H1 (cell line): ENCODE measurements at regions not wholly inside any gene's neighbourhood (a gene's known extent, or its start where the extent isn't known, plus 50 kb on each side); places are given as distances from the start of the nearest gene placed in this dataset.
"Not testable (repeated sequence)": the region's sequence is repeated elsewhere in the genome, so short reads cannot be mapped to it uniquely, and the experiment has no call there.

Experiments used
- EP300 ChIP-seq, 2 experiments: IDR thresholded peaks; 1 replicate in 1 of 2; 2 replicates in 1 of 2; pipeline ENCODE4 v1.6.1; 2011 to 2012; ENCODE audit warnings: low read depth in 2 of 2, low read length in 2 of 2, mild to moderate bottlenecking in 2 of 2, borderline replicate concordance in 1 of 2, inconsistent platforms in 1 of 2, moderate library complexity in 1 of 2
- EZH2 ChIP-seq: fragments of 200-600 bp; sonication (generic); IDR thresholded peaks from 2 replicates; pipeline ENCODE4 v1.7.1; 2012; ENCODE audit warnings: low read depth, mild to moderate bottlenecking, moderate library complexity, low read length, inconsistent platforms; ENCODE audit not compliant: severe bottlenecking
- NRF1 ChIP-seq: IDR thresholded peaks from 2 replicates; pipeline ENCODE4 v1.6.1; 2011; ENCODE audit warnings: mild to moderate bottlenecking, low read depth, low read length, improper control_type of control experiment
- POLR2A ChIP-seq, 2 experiments: IDR thresholded peaks; 1 replicate in 1 of 2; 2 replicates in 1 of 2; pipeline ENCODE4 v1.6.1; 2011; ENCODE audit warnings: low read depth in 2 of 2, low read length in 2 of 2, mild to moderate bottlenecking in 2 of 2; ENCODE audit errors: control extremely low read depth in 1 of 2
- SIN3A ChIP-seq, 2 experiments: IDR thresholded peaks in 1 of 2; conservative IDR thresholded peaks in 1 of 2; 2 replicates each; pipeline ENCODE4 v1.6.1; 2011 to 2012; ENCODE audit warnings: low read length in 2 of 2, improper control_type of control experiment in 1 of 2, low read depth in 1 of 2, mild to moderate bottlenecking in 1 of 2
- SP1 ChIP-seq: IDR thresholded peaks from 2 replicates; pipeline ENCODE4 v1.6.1; 2011; ENCODE audit warnings: low read depth, low read length
- SRF ChIP-seq: IDR thresholded peaks from 2 replicates; pipeline ENCODE4 v1.6.1; 2011; ENCODE audit warnings: mild to moderate bottlenecking, low read depth, low read length, moderate library complexity
- YY1 ChIP-seq: IDR thresholded peaks from 2 replicates; pipeline ENCODE4 v1.6.1; 2011; ENCODE audit warnings: low read depth, mild to moderate bottlenecking, low read length
- TF ChIP-seq, protein P1 (sequence below), 3 experiments: IDR thresholded peaks; 1 replicate in 2 of 3; 2 replicates in 1 of 3; pipeline versions ENCODE4 v1.5.1 to v1.6.1; 2011; ENCODE audit warnings: low read length in 3 of 3, mild to moderate bottlenecking in 3 of 3, inconsistent platforms in 2 of 3, low read depth in 1 of 3, moderate library complexity in 1 of 3; ENCODE audit not compliant: insufficient read depth in 1 of 3; ENCODE audit errors: control extremely low read depth in 1 of 3

- TF ChIP-seq SRF; POLR2A (IDR thresholded peaks at IDR 0.05; ENCODE audit: control extremely low read depth in 1 of 2, low read depth in 2 of 2, low read length in 2 of 2); SP1; NRF1; EP300 (IDR thresholded peaks at IDR 0.05; ENCODE audit: borderline replicate concordance in 1 of 2, low read depth in 2 of 2, low read length in 2 of 2); EZH2; YY1; SIN3A (conservative IDR thresholded peaks at IDR 0.05 in 1 of 2, IDR thresholded peaks at IDR 0.05 in 1 of 2; ENCODE audit: low read depth in 1 of 2, low read length in 2 of 2): not testable (repeated sequence)
- TF ChIP-seq, protein P1, sequence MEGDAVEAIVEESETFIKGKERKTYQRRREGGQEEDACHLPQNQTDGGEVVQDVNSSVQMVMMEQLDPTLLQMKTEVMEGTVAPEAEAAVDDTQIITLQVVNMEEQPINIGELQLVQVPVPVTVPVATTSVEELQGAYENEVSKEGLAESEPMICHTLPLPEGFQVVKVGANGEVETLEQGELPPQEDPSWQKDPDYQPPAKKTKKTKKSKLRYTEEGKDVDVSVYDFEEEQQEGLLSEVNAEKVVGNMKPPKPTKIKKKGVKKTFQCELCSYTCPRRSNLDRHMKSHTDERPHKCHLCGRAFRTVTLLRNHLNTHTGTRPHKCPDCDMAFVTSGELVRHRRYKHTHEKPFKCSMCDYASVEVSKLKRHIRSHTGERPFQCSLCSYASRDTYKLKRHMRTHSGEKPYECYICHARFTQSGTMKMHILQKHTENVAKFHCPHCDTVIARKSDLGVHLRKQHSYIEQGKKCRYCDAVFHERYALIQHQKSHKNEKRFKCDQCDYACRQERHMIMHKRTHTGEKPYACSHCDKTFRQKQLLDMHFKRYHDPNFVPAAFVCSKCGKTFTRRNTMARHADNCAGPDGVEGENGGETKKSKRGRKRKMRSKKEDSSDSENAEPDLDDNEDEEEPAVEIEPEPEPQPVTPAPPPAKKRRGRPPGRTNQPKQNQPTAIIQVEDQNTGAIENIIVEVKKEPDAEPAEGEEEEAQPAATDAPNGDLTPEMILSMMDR (IDR thresholded peaks at IDR 0.05; ENCODE audit: control extremely low read depth in 1 of 3, insufficient read depth in 1 of 3, low read depth in 1 of 3, low read length in 3 of 3), result not testable (repeated sequence)
These were observed 198.9 kb downstream of the ANKRD30B start for GRCh38 chr18:14946741-14947470.
